AG08396 (cell line): ENCODE measurements at regions not wholly inside any gene's neighbourhood (a gene's known extent, or its start where the extent isn't known, plus 50 kb on each side); places are given as distances from the start of the nearest gene placed in this dataset.
"Not testable (repeated sequence)": the region's sequence is repeated elsewhere in the genome, so short reads cannot be mapped to it uniquely, and the experiment has no call there.

ENCODE experiments used
- DNase-seq: peaks from one replicate; pipeline ENCODE4 v3.0.0; 2012; ENCODE audit warnings: low spot score, mixed read lengths

- no peak for DNase-seq
Measured at GRCh38 chr1:157218671-157219070, 80.5 kb upstream of the ETV3 start.

GRCh38 chr1:157217486-157217885 is 79.3 kb upstream of the ETV3 start:
- DNase-seq: no peak

GRCh38 chr1:157213836-157214235 is 75.6 kb upstream of the ETV3 start:
- DNase-seq: no peak

- no peak for DNase-seq
Measured at GRCh38 chr1:157209514-157209913, 71.3 kb upstream of the ETV3 start.

- not testable (repeated sequence) for DNase-seq
Measured at GRCh38 chr1:157205982-157206381, 67.8 kb upstream of the ETV3 start.

GRCh38 chr1:157203166-157203565 is 65.0 kb upstream of the ETV3 start:
- DNase-seq: no peak

- DNase-seq: no peak
Measured at GRCh38 chr1:157202331-157202730, 64.1 kb upstream of the ETV3 start.

- DNase-seq: no peak
Measured at GRCh38 chr1:157201767-157202166, 63.6 kb upstream of the ETV3 start.

- DNase-seq: no peak
Measured at GRCh38 chr1:157200451-157200850, 62.3 kb upstream of the ETV3 start.

- DNase-seq: peak; percentile 57
Measured at GRCh38 chr1:157199421-157199755, 61.2 kb upstream of the ETV3 start.

GRCh38 chr1:157198619-157199420 is 60.6 kb upstream of the ETV3 start:
- no peak for DNase-seq

GRCh38 chr1:157197906-157198435 is 59.8 kb upstream of the ETV3 start:
- no peak for DNase-seq

- DNase-seq: not testable (repeated sequence)
Measured at GRCh38 chr1:157196670-157197456, 58.7 kb upstream of the ETV3 start.

GRCh38 chr1:157196245-157196543 is 58.0 kb upstream of the ETV3 start:
- no peak for DNase-seq

GRCh38 chr1:157195521-157196244 is 57.5 kb upstream of the ETV3 start:
- no peak for DNase-seq

- DNase-seq: no peak
Measured at GRCh38 chr1:157194731-157195520, 56.7 kb upstream of the ETV3 start.

- peak; percentile 71 for DNase-seq
Measured at GRCh38 chr1:157193702-157194391, 55.7 kb upstream of the ETV3 start.

- DNase-seq: no peak
Measured at GRCh38 chr1:157193219-157193618, 55.0 kb upstream of the ETV3 start.

GRCh38 chr1:157189986-157190982 is 52.1 kb upstream of the ETV3 start:
- DNase-seq: no peak

GRCh38 chr1:157189096-157189495 is 50.9 kb upstream of the ETV3 start:
- no peak for DNase-seq
